Fibroblast of the aortic adventitia (primary cell): ENCODE measurements at regions not wholly inside any gene's neighbourhood (a gene's known extent, or its start where the extent isn't known, plus 50 kb on each side); places are given as distances from the start of the nearest gene placed in this dataset.

Source experiments
- DNase-seq: peaks from one replicate; pipeline ENCODE4 v3.0.0-alpha.2; 2010; ENCODE audit warnings: low read depth
- H3K4me3 ChIP-seq: 2 replicates; pipeline ENCODE4 v1.5.1; 2011; ENCODE audit warnings: low read depth, mild to moderate bottlenecking, control low read depth, low read length, moderate library complexity
- TF ChIP-seq, protein P1 (sequence below): IDR thresholded peaks from 2 replicates; pipeline ENCODE4 v1.5.1; 2011; ENCODE audit warnings: mild to moderate bottlenecking, low read length, control low read depth, inconsistent platforms; ENCODE audit not compliant: insufficient read depth

- H3K4me3 ChIP-seq, result no peak overlapping the region
- DNase-seq, result no peak
- TF ChIP-seq, protein P1, sequence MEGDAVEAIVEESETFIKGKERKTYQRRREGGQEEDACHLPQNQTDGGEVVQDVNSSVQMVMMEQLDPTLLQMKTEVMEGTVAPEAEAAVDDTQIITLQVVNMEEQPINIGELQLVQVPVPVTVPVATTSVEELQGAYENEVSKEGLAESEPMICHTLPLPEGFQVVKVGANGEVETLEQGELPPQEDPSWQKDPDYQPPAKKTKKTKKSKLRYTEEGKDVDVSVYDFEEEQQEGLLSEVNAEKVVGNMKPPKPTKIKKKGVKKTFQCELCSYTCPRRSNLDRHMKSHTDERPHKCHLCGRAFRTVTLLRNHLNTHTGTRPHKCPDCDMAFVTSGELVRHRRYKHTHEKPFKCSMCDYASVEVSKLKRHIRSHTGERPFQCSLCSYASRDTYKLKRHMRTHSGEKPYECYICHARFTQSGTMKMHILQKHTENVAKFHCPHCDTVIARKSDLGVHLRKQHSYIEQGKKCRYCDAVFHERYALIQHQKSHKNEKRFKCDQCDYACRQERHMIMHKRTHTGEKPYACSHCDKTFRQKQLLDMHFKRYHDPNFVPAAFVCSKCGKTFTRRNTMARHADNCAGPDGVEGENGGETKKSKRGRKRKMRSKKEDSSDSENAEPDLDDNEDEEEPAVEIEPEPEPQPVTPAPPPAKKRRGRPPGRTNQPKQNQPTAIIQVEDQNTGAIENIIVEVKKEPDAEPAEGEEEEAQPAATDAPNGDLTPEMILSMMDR, result no peak
These were observed 387.0 kb upstream of the CDH19 start for GRCh38 chr18:66990909-66991308.

DNA sequence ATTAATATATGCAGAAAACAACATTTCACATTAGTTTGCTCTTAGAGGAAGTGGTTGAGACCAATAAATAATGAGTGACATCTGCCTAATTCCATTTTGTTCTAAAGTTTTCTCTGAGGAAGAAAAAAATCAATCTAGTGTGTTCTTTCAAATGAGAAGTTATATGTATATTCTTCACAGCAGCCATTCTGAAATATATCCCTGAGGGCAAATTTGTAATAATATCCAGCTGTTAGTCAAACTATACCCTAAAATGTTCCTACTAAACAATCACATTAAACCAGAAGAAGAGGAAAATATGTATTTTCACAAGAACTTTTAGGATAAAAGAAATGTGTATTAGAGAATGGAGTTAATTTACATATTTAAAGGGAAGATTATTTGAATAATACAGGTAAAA is 375.1 kb upstream of the CDH19 start:
- DNase-seq, result no peak
- TF ChIP-seq, protein P1, result no peak
- H3K4me3 ChIP-seq, result no peak overlapping the region

- no peak for DNase-seq
- TF ChIP-seq, protein P1, result no peak
- no peak overlapping the region for H3K4me3 ChIP-seq
These were observed 368.8 kb upstream of the CDH19 start for GRCh38 chr18:66972681-66973080.

DNA sequence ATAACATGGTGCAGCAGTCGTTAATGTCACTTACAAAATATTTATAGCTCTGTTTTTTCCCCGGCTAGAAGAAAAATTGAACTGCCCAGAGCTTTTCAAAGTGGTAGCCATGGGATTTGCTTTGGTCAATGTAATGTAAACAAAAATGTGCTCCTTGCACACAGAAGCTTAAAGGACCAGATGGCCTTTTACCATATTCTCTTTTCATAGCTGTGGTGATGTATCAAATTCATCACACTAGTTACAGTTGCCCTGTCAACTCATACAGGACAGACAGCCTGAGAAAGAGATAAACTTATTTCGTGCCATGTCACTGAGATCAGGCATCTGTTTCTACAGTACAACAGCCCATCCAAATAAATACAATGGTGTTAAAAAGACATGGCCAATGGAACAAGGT is 368.1 kb upstream of the CDH19 start:
- DNase-seq, result no peak
- no peak overlapping the region for H3K4me3 ChIP-seq
- TF ChIP-seq, protein P1, result no peak

- TF ChIP-seq, protein P1, result no peak
- no peak for DNase-seq
- H3K4me3 ChIP-seq, result no peak overlapping the region
These were observed 362.3 kb upstream of the CDH19 start for GRCh38 chr18:66966171-66966570.

DNA sequence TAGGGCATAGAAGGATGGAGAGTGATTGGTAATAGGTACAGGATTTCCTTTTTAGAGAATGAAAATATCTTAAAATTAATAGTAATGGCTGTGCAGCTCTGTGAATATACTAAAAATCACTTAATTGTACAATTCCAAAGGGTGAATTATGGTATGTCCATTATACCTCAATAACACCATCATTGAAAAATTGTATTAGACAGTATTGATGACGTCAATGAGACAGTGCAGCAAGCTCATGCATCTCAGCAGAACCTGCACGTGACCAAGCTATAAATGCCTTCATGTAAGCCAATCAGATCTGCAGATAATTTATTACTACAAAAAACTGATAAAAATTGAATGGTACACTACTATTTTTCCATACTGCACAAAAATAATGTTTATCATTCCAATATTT is 354.4 kb upstream of the CDH19 start:
- DNase-seq, result no peak
- TF ChIP-seq, protein P1, result no peak
- H3K4me3 ChIP-seq, result no peak overlapping the region

- no peak for DNase-seq
- TF ChIP-seq, protein P1, result no peak
- no peak overlapping the region for H3K4me3 ChIP-seq
These were observed 347.9 kb upstream of the CDH19 start for GRCh38 chr18:66951750-66952149.
